ENCODE measurements at regions not wholly inside any gene's neighbourhood (a gene's known extent, or its start where the extent isn't known, plus 50 kb on each side); places are given as distances from the start of the nearest gene placed in this dataset.
"Not testable (repeated sequence)": the region's sequence is repeated elsewhere in the genome, so short reads cannot be mapped to it uniquely, and the experiment has no call there.

- Mint-ChIP-seq H3K4me1 (ENCODE audit: low read depth) (no peaks in the 10 kb centered on the region), H3K27me3 (no peaks in the 10 kb centered on the region), H3K27ac (no peak overlapping the region), H3K36me3 (ENCODE audit: low read depth) (no peaks in the 10 kb centered on the region), H3K9me3 (peaks cover 48% of the 10 kb centered on the region), H3K4me3 (no peak overlapping the region)
- intact Hi-C loops (cut with micrococcal nuclease) = no loop called here
Observed at GRCh38 chr2:210888035-210888434, 331.6 kb downstream of the CPS1 start.

DNA sequence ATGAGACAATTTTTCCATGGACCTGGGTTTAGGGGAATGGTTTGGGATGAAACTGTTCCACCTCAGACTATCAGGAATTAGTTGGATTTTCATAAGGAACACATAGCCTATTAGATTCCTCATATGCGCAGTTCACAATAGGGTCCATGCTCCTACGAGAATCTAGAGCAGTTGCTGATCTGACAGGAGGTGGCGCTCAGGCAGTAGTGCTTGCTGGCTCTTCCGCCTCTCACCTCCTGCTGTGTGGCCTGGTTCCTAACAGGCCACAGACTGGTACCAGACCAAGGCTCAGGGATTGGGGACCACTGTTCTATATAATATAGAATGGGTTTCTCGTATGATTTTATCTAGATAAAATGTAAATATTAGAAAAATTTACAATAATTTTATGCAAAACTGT, 338.7 kb downstream of the CPS1 start:
- H3K9me3 Mint-ChIP-seq = peaks cover 16% of the 10 kb centered on the region
- intact Hi-C loops (cut with micrococcal nuclease) = no loop called here
- H3K4me1 Mint-ChIP-seq (ENCODE audit: low read depth) = no peaks in the 10 kb centered on the region
- H3K4me3 Mint-ChIP-seq = no peak overlapping the region
- no peaks in the 10 kb centered on the region for H3K36me3 Mint-ChIP-seq (ENCODE audit: low read depth)
- no peak overlapping the region for H3K27ac Mint-ChIP-seq
- no peaks in the 10 kb centered on the region for H3K27me3 Mint-ChIP-seq

DNA sequence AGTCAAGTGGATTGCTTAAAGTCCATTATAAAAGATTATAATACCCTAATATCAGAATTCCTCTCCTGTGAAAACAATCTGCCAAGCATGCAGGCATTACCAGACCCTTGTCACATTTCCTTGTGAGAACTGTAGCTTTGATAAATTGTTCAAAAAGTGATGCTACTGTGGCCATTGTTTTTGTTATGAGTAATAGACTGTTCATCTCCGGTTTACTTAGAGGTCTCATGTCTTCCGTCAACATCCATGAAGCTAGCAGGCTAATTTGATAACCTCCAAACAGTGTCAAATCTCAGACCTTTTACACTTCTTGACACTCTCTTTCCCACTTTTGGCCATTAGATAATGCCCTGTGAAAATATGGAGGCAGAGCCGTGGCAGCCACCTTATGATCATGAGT, 342.7 kb downstream of the CPS1 start:
- H3K4me1 Mint-ChIP-seq (ENCODE audit: low read depth) = no peaks in the 10 kb centered on the region
- H3K27me3 Mint-ChIP-seq = no peaks in the 10 kb centered on the region
- H3K27ac Mint-ChIP-seq = no peak overlapping the region
- H3K4me3 Mint-ChIP-seq = no peak overlapping the region
- H3K9me3 Mint-ChIP-seq = no peaks in the 10 kb centered on the region
- intact Hi-C loops (cut with micrococcal nuclease) = no loop called here
- no peaks in the 10 kb centered on the region for H3K36me3 Mint-ChIP-seq (ENCODE audit: low read depth)

- H3K4me1 Mint-ChIP-seq (ENCODE audit: low read depth) = no peaks in the 10 kb centered on the region
- H3K27ac Mint-ChIP-seq = no peak overlapping the region
- H3K9me3 Mint-ChIP-seq = peaks cover 6% of the 10 kb centered on the region
Observed at GRCh38 chr2:210901326-210901725, 344.9 kb downstream of the CPS1 start.

GRCh38 chr2:210912779-210913178, 356.4 kb downstream of the CPS1 start:
- no peak overlapping the region for H3K27ac Mint-ChIP-seq
- intact Hi-C loops (cut with micrococcal nuclease) = no loop called here
- peaks cover 29% of the 10 kb centered on the region for H3K9me3 Mint-ChIP-seq
- H3K4me3 Mint-ChIP-seq = no peak overlapping the region
- H3K4me1 Mint-ChIP-seq (ENCODE audit: low read depth) = no peaks in the 10 kb centered on the region
- H3K27me3 Mint-ChIP-seq = no peaks in the 10 kb centered on the region
- no peaks in the 10 kb centered on the region for H3K36me3 Mint-ChIP-seq (ENCODE audit: low read depth)

More at GRCh38 chr2:210901326-210901725, 344.9 kb downstream of the CPS1 start:
- intact Hi-C loops (cut with micrococcal nuclease) = no loop called here
- Mint-ChIP-seq H3K27me3 (no peaks in the 10 kb centered on the region), H3K36me3 (ENCODE audit: low read depth) (no peaks in the 10 kb centered on the region), H3K4me3 (no peak overlapping the region)

DNA sequence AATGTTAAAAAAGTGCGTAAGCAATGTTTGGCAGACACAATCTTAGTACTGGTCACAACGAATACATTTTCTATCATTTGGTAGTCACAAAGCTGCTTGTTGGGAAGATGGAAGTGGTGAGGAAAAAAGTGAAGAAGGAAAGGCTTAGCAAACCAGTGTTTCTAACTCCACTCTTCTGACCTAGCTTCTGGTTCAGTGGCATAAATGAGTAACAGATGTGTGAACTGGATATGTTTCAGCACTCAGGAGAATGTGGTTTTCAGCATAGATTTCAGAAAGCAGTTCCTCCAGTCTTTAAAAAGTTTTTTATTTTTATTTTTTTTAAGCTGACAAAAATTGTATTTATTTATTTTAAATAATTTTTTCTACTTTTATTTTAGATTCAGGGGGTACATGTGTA, 357.1 kb downstream of the CPS1 start:
- no peaks in the 10 kb centered on the region for H3K27me3 Mint-ChIP-seq
- intact Hi-C loops (cut with micrococcal nuclease) = no loop called here
- peaks cover 23% of the 10 kb centered on the region for H3K9me3 Mint-ChIP-seq
- H3K4me1 Mint-ChIP-seq (ENCODE audit: low read depth) = no peaks in the 10 kb centered on the region
- H3K36me3 Mint-ChIP-seq (ENCODE audit: low read depth) = no peaks in the 10 kb centered on the region
- H3K27ac Mint-ChIP-seq = no peak overlapping the region
- no peak overlapping the region for H3K4me3 Mint-ChIP-seq

DNA sequence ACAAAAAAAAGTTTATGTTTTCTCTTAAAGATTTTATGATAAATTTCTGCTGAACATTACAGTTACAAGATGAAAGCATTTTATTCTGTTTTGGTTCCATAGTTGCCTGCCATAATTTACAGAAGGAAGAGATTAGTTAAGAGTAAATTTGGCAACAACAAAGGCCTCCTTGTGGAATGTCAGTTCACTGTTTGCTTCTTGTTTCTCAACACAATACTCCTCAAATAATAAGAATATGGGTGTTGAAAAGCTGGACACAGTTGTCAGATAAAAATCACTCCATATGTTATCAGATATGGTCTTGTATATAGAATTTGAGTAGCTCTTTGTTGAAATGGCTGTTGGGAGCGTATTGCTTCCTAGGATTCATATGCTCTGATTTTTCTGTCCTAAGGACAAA, 359.5 kb downstream of the CPS1 start:
- no peak overlapping the region for H3K27ac Mint-ChIP-seq
- H3K27me3 Mint-ChIP-seq = no peaks in the 10 kb centered on the region
- H3K9me3 Mint-ChIP-seq = peaks cover 22% of the 10 kb centered on the region
- intact Hi-C loops (cut with micrococcal nuclease) = no loop called here
- H3K36me3 Mint-ChIP-seq (ENCODE audit: low read depth) = no peaks in the 10 kb centered on the region
- H3K4me1 Mint-ChIP-seq (ENCODE audit: low read depth) = no peaks in the 10 kb centered on the region
- no peak overlapping the region for H3K4me3 Mint-ChIP-seq

DNA sequence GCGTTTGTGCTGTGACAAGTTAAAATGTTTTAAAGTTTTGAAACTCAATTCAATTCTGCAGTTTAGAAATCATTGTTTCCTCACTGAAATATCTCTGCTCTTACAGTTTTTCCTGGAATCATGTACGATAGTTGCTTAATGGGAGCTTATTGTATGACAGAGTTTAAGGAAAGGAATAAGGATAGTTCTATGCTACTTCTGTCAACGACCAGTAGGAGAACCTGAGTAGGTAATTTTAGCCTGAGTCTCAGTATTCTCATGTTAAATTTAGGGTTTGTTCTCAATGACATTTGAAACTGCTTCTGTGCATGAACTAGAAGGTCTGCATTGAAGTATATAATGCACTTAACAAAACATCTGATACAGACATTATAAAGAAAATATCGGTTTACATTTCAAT, 361.1 kb downstream of the CPS1 start:
- intact Hi-C loops (cut with micrococcal nuclease) = no loop called here
- Mint-ChIP-seq H3K36me3 (ENCODE audit: low read depth) (no peaks in the 10 kb centered on the region), H3K9me3 (peaks cover 16% of the 10 kb centered on the region), H3K4me3 (no peak overlapping the region), H3K27ac (no peak overlapping the region), H3K4me1 (ENCODE audit: low read depth) (no peaks in the 10 kb centered on the region), H3K27me3 (no peaks in the 10 kb centered on the region)

DNA sequence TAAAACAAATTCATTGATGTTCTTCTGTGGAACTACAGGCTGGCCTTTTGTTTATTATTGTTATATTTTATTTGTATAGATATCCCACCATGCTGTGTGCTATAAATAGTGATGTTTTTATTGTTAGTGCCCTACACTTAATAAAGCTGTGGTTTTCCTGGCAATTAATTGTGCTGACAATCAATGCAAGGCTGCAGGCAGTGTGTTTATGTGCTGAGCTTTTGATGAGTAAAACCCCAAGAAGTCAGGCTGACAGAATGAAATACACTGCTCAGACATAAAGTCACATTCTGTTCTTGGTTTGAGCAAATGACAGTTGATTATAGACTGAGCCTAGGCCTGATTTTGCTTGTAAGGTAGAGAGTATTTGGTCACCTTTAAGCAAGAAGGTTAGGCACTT, 362.7 kb downstream of the CPS1 start:
- no peaks in the 10 kb centered on the region for H3K36me3 Mint-ChIP-seq (ENCODE audit: low read depth)
- H3K27ac Mint-ChIP-seq = no peak overlapping the region
- H3K4me1 Mint-ChIP-seq (ENCODE audit: low read depth) = no peaks in the 10 kb centered on the region
- H3K27me3 Mint-ChIP-seq = no peaks in the 10 kb centered on the region
- no peak overlapping the region for H3K4me3 Mint-ChIP-seq
- intact Hi-C loops (cut with micrococcal nuclease) = no loop called here
- H3K9me3 Mint-ChIP-seq = peaks cover 9% of the 10 kb centered on the region

DNA sequence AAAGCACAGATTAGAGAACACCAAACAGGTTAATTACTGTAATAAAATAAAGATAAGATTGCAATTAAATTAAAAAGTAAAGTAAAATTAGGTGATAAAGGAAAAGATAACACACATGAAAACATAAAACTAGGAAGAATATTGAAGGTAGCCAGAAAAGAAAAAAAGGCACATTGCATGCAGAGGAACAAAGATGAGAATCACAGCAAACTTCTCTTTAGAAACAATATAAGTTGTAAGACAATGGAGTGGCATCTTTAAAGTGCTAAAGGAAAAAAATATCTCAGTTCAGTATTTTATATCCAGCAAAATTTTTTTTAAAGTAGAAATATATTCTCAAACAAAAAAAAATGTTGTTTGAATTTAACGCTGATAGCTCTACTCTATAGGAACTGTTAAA, 366.0 kb downstream of the CPS1 start:
- no peak overlapping the region for H3K27ac Mint-ChIP-seq
- H3K4me3 Mint-ChIP-seq = no peak overlapping the region
- intact Hi-C loops (cut with micrococcal nuclease) = no loop called here
- H3K36me3 Mint-ChIP-seq (ENCODE audit: low read depth) = no peaks in the 10 kb centered on the region
- H3K4me1 Mint-ChIP-seq (ENCODE audit: low read depth) = no peaks in the 10 kb centered on the region
- H3K27me3 Mint-ChIP-seq = no peaks in the 10 kb centered on the region
- no peaks in the 10 kb centered on the region for H3K9me3 Mint-ChIP-seq

DNA sequence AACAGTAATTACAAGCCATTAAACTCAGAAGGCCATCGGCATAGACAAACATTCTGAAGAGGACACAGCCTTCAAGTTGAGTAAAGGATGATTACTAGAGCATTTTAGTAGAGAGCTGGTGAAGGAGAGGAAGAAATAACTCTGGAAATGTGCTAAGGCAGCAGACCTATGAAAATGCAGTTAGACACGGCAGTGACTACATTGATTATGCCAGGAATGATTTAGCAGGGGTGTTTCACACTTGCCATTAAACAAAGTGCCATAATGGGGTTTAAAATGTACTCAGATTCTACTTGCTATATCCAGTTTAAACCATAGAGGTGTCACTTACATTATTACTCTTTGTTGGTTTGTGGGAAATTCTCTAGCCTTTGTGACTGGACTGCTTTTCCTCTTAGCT, 372.3 kb downstream of the CPS1 start:
- no peaks in the 10 kb centered on the region for H3K4me1 Mint-ChIP-seq (ENCODE audit: low read depth)
- no peaks in the 10 kb centered on the region for H3K9me3 Mint-ChIP-seq
- H3K4me3 Mint-ChIP-seq = no peak overlapping the region
- no peaks in the 10 kb centered on the region for H3K36me3 Mint-ChIP-seq (ENCODE audit: low read depth)
- no peak overlapping the region for H3K27ac Mint-ChIP-seq
- H3K27me3 Mint-ChIP-seq = no peaks in the 10 kb centered on the region
- intact Hi-C loops (cut with micrococcal nuclease) = no loop called here

- Mint-ChIP-seq H3K4me3 (no peak overlapping the region), H3K4me1 (ENCODE audit: low read depth) (no peaks in the 10 kb centered on the region), H3K36me3 (ENCODE audit: low read depth) (no peaks in the 10 kb centered on the region), H3K27ac (no peak overlapping the region), H3K9me3 (no peaks in the 10 kb centered on the region), H3K27me3 (no peaks in the 10 kb centered on the region)
- intact Hi-C loops (cut with micrococcal nuclease) = no loop called here
Observed at GRCh38 chr2:210938228-210938627, 381.8 kb downstream of the CPS1 start.

- H3K36me3 Mint-ChIP-seq (ENCODE audit: low read depth) = no peaks in the 10 kb centered on the region
- no peaks in the 10 kb centered on the region for H3K9me3 Mint-ChIP-seq
- intact Hi-C loops (cut with micrococcal nuclease) = no loop called here
- no peaks in the 10 kb centered on the region for H3K4me1 Mint-ChIP-seq (ENCODE audit: low read depth)
- H3K27me3 Mint-ChIP-seq = no peaks in the 10 kb centered on the region
- H3K4me3 Mint-ChIP-seq = no peak overlapping the region
- H3K27ac Mint-ChIP-seq = no peak overlapping the region
Observed at GRCh38 chr2:210946395-210946794, 390.0 kb downstream of the CPS1 start.

DNA sequence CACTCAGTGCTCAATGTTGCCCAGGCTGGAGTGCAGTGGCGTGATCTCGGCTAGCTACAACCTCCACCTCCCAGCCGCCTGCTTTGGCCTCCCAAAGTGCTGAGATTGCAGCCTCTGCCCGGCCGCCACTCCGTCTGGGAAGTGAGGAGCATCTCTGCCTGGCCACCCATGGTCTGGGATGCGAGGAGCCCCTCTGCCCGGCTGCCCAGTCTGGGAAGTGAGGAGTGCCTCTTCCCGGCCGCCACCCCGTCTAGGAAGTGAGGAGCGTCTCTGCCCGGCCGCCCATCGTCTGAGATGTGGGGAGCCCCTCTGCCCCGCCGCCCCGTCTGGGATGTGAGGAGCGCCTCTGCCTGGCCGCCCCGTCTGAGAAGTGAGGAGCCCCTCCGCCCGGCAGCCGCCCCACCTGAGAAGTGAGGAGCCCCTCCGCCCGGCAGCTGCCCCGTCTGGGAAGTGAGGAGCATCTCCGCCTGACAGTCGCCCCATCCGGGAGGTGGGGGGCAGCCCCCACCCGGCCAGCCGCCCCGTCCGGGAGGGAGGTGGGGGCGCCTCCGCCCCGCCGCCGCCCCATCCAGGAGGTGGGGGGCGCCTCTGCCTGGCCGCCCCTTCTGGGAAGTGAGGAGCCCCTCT, 394.1 kb downstream of the CPS1 start:
- H3K36me3 Mint-ChIP-seq (ENCODE audit: low read depth); H3K27me3 Mint-ChIP-seq; H3K4me3 Mint-ChIP-seq; H3K9me3 Mint-ChIP-seq; H3K27ac Mint-ChIP-seq; H3K4me1 Mint-ChIP-seq (ENCODE audit: low read depth); intact Hi-C loops (cut with micrococcal nuclease): not testable (repeated sequence)

GRCh38 chr2:210954386-210954907, 398.0 kb downstream of the CPS1 start:
- H3K27ac Mint-ChIP-seq = no peak overlapping the region
- H3K4me3 Mint-ChIP-seq = no peak overlapping the region
- intact Hi-C loops (cut with micrococcal nuclease) = no loop called here
- H3K36me3 Mint-ChIP-seq (ENCODE audit: low read depth) = no peaks in the 10 kb centered on the region
- no peaks in the 10 kb centered on the region for H3K9me3 Mint-ChIP-seq
- no peaks in the 10 kb centered on the region for H3K4me1 Mint-ChIP-seq (ENCODE audit: low read depth)
- no peaks in the 10 kb centered on the region for H3K27me3 Mint-ChIP-seq
